Breast epithelium (tissue), 3 donors: ENCODE measurements at regions not wholly inside any gene's neighbourhood (a gene's known extent, or its start where the extent isn't known, plus 50 kb on each side); places are given as distances from the start of the nearest gene placed in this dataset.

Experiments
- CTCF ChIP-seq, 3 donors: fragments of 450-650 bp; IDR thresholded peaks; one replicate each; pipeline ENCODE4 v1.5.1; 2016 to 2017; ENCODE audit warnings: antibody characterized with exemption in 3 of 3, mild to moderate bottlenecking in 3 of 3, moderate library complexity in 3 of 3
- POLR2A ChIP-seq: fragments of 450-650 bp; IDR thresholded peaks from one replicate; pipeline ENCODE4 v1.6.1; 2016; ENCODE audit warnings: antibody characterized with exemption, mild to moderate bottlenecking, moderate library complexity
- POLR2AphosphoS5 ChIP-seq, 3 donors: sonication (generic); formaldehyde crosslinking; IDR thresholded peaks; one replicate each; pipeline ENCODE4 v1.6.1; 2017; ENCODE audit warnings: antibody characterized with exemption in 3 of 3

- TF ChIP-seq CTCF (IDR thresholded peaks at IDR 0.05) = no peak
- no peak for TF ChIP-seq POLR2AphosphoS5 (IDR thresholded peaks at IDR 0.05)
- TF ChIP-seq POLR2A = no peak
Observed at GRCh38 chr7:84783141-84783778, 403.6 kb downstream of the SEMA3D start.
